ENCODE measurements at regions not wholly inside any gene's neighbourhood (a gene's known extent, or its start where the extent isn't known, plus 50 kb on each side); places are given as distances from the start of the nearest gene placed in this dataset.

GRCh38 chr9:93864032-93864431 is 91.1 kb downstream of the BARX1 start:
- Mint-ChIP-seq H3K27me3 (ENCODE audit: low read depth) (peaks cover 40% of the 10 kb centered on the region), H3K36me3 (ENCODE audit: insufficient read depth) (no peaks in the 10 kb centered on the region), H3K4me3 (no peak overlapping the region), H3K9me3 (no peaks in the 10 kb centered on the region), H3K4me1 (ENCODE audit: low read depth) (no peaks in the 10 kb centered on the region)
- ATAC-seq (no peak), DNase-seq (no peak)

DNA sequence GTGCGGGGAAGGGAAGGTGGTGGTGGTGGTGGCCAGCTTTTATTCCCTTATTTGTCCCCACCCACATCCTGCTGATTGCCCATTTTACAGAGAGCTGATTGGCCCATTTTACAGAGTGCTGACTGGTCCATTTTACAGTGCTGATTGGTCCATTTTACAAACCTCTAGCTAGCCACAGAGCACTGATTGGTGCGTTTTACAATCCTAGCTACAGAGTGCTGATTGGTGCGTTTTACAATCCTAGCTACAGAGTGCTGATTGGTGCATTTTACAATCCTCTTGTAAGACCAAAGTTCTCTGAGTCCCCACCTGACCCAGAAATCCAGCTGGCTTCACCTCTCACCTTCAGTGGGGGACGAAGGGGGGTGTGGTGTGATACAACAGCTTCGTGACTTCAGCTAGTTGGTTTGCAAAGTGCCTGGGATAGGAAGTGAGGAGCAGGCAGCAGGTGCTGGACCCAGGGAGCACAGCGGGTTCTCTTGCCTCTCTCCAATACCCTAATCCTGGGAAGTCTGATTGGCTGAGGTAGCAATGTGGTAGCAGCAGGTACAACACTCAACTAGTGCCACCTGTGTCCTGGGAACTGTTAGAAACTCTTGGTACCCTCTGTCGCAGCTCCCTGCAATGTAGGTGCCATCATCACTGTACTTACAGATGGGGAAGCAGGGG is 92.1 kb downstream of the BARX1 start:
- ATAC-seq (no peak), DNase-seq (no peak)
- no peak overlapping the region for H3K4me3 Mint-ChIP-seq
- H3K27me3 Mint-ChIP-seq (ENCODE audit: low read depth): peaks cover 50% of the 10 kb centered on the region
- no peaks in the 10 kb centered on the region for H3K4me1 Mint-ChIP-seq (ENCODE audit: low read depth)
- no peaks in the 10 kb centered on the region for H3K9me3 Mint-ChIP-seq
- no peaks in the 10 kb centered on the region for H3K36me3 Mint-ChIP-seq (ENCODE audit: insufficient read depth)

DNA sequence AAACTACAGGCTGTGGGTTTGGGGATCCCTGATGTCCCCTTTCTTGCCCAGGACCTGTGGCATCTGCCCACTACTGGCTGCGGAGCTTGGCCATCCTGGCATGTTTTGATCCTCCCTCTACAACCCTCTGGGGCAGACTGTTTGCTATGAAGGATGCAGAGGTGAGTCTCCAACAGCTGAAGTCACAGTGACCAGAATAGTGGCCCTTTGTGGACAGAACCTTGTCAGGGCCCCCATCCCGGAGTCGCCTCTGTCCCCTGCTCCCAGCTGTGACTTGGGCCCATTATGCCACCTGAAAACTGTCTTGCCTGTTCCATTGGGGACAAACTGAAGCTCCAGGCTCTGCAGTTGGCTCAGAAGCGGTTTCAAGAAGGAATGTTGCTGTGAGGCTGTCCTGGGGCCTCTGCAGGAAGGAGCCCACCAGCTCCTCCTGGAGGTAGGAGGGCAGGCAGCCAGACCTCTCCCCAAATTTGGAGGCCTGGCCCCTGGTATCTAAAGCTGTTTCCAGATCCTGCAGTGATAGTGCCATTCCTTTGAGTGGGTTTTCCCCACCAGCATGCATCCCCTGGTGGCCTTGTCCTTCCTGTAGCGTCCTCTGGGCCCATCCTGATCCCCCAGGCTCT is 93.3 kb downstream of the BARX1 start:
- no peaks in the 10 kb centered on the region for H3K4me1 Mint-ChIP-seq (ENCODE audit: low read depth)
- H3K4me3 Mint-ChIP-seq: no peak overlapping the region
- no peak for DNase-seq
- H3K27me3 Mint-ChIP-seq (ENCODE audit: low read depth): peaks cover 57% of the 10 kb centered on the region
- H3K9me3 Mint-ChIP-seq: no peaks in the 10 kb centered on the region
- no peak for ATAC-seq
- no peaks in the 10 kb centered on the region for H3K36me3 Mint-ChIP-seq (ENCODE audit: insufficient read depth)

DNA sequence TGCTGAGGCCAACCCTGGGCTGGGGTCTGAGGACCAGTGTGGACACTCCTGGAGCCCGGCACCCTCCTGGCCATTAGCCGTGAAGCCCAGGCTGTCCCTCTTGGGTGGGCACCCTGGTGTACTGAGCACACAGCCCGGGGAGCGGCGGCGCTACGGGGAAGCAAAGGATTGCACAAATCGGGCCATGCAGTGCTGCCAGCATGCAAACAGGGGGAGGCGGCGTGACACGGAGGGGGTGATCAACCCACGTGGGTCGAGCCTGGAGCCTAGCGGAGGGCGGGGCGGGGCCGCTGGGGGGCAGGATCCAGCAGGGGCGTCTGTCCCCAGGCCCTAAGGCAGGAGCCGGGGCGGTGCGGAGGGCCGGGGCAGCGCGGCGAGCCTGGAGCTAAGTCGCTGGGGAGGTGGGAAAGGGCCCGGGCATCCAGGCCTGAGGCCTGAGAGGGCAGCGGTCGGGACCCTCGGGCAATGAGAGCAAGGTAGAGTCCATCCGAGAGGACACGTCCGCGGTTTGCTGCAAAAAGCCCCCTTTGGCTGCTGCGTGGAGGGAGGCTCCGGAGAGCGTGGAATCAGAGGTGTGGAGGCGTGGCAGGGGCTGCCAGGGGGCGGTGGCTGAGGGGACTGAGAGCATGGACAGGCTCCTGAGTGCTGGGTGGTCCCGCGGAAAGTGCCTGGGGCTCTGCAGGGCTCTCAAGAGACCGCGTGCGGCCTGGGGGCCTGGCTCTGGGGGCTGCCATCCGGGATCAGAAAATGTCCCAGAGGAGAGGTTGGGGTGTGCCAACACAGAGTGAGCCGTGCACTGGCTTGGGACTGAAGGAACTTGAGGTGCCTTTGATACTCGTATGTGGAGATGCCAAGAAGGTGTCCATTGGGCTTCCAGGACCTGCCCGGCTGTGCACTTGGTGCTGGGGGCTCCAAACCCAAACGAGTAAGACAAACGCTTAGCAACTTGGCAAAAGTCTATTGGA is 94.2 kb downstream of the BARX1 start:
- Mint-ChIP-seq H3K4me1 (ENCODE audit: low read depth) (no peaks in the 10 kb centered on the region), H3K27me3 (ENCODE audit: low read depth) (peaks cover 62% of the 10 kb centered on the region), H3K4me3 (no peak overlapping the region), H3K9me3 (no peaks in the 10 kb centered on the region), H3K36me3 (ENCODE audit: insufficient read depth) (no peaks in the 10 kb centered on the region)
- ATAC-seq (no peak), DNase-seq (no peak)

DNA sequence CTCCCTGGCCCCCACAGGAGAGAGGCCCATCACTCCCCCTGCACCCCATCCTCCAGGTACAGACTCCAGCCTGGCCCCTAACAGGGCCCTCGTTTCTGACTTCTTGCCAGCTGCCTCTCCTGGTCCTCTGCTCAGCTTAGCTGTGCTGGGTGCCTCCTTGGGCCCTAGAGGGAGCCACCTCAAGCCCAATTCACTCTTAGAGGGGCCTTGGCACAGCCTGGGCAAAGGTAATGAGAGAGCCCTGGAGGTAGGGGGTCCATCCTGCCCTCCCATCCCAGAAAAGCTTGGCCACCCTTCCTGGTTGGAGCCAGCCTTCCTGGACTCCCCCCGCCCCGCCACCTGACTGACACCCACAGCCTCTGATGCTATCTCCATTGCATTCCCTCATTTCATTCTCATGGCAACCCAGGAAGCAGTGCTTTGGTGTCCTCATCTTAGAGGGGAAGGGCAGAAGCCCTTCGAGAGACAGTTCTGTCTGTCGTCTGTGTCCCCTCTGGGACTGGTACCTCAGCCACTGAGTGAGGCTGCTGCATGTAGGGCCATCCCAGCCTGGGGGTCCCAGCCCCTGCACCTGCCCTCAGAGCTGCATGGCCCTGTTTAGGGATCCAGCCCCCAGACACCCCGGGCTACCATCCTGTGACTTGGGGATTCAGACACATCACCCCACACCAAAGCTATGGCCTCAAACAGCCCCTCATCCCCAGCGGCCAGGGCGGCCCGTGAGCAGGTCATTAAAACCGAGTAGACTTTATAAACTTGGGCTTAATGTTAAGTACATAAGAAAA is 95.5 kb downstream of the BARX1 start:
- no peaks in the 10 kb centered on the region for H3K36me3 Mint-ChIP-seq (ENCODE audit: insufficient read depth)
- no peaks in the 10 kb centered on the region for H3K4me1 Mint-ChIP-seq (ENCODE audit: low read depth)
- ATAC-seq: no peak
- H3K27me3 Mint-ChIP-seq (ENCODE audit: low read depth): peaks cover 63% of the 10 kb centered on the region
- H3K9me3 Mint-ChIP-seq: no peaks in the 10 kb centered on the region
- no peak overlapping the region for H3K4me3 Mint-ChIP-seq
- no peak for DNase-seq

GRCh38 chr9:93857528-93857927 is 97.6 kb downstream of the BARX1 start:
- Mint-ChIP-seq H3K27me3 (ENCODE audit: low read depth) (peaks cover 62% of the 10 kb centered on the region), H3K9me3 (peaks cover 3% of the 10 kb centered on the region), H3K4me1 (ENCODE audit: low read depth) (no peaks in the 10 kb centered on the region), H3K4me3 (no peak overlapping the region), H3K36me3 (ENCODE audit: insufficient read depth) (no peaks in the 10 kb centered on the region)
- ATAC-seq (no peak), DNase-seq (no peak)

DNA sequence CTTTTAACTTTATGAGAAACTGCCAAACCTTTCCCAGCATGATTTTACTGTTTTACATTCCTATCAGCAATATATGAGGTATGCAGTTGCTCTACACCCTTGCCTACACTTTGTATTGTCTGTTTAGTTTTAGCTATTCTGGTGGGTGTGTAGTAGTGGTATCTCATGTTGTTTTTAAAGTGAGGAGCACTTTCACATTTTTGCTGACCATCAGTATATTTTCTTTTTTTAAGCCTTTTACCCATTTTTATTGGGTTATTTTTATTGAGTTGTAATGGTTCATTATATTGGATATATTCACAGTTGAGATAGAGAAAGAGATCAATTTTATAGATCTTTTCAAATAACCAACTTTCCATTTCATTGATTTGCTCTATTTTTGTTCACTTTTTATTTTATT is 102.4 kb downstream of the BARX1 start:
- H3K4me3 Mint-ChIP-seq: no peak overlapping the region
- H3K4me1 Mint-ChIP-seq (ENCODE audit: low read depth): no peaks in the 10 kb centered on the region
- ATAC-seq (no peak), DNase-seq (no peak)
- H3K9me3 Mint-ChIP-seq: peaks cover 9% of the 10 kb centered on the region
- peaks cover 33% of the 10 kb centered on the region for H3K27me3 Mint-ChIP-seq (ENCODE audit: low read depth)
- H3K36me3 Mint-ChIP-seq (ENCODE audit: insufficient read depth): no peaks in the 10 kb centered on the region

DNA sequence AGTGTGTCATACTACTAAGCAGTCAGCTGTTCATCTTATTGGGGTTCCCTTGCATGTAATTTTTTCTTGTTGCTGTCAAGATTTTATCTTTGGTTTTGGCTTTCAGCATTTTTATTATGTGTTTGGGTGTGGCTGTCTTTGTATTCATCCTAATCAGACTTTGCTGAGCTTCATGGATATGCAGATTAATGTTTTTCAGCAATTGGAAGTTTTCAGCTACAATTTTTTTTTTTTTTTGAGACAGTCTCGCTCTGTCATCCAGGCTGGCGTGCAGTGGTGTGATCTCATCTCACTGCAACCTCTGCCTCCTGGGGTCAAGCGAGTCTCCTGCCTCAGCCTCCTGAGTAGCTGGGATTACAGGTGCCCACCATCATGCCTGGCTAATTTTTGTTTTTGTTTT is 108.8 kb downstream of the BARX1 start:
- peaks cover 40% of the 10 kb centered on the region for H3K27me3 Mint-ChIP-seq (ENCODE audit: low read depth)
- no peak for DNase-seq
- peaks cover 14% of the 10 kb centered on the region for H3K9me3 Mint-ChIP-seq
- no peak overlapping the region for H3K4me3 Mint-ChIP-seq
- ATAC-seq: no peak
- H3K36me3 Mint-ChIP-seq (ENCODE audit: insufficient read depth): no peaks in the 10 kb centered on the region
- H3K4me1 Mint-ChIP-seq (ENCODE audit: low read depth): no peaks in the 10 kb centered on the region

DNA sequence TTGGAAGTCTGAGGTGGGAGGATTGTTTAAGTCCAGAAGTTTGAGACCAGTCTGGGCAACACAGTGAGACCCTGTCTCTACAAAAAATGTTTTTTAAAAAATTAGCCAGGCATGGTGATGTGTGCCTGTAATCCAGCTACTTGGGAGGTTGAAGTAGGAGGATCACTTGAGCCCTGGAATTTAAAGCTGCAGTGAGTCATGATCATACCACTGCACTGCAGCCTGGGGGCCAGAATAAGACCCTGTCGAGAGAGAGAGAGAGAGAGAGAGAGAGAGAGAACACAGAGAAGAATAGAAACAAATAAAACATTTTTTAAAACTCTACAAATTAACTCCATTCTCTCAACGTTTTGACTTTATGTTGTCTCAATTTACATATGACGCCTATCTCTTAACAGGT is 111.8 kb downstream of the BARX1 start:
- Mint-ChIP-seq H3K4me3 (no peak overlapping the region), H3K9me3 (peaks cover 9% of the 10 kb centered on the region), H3K36me3 (ENCODE audit: insufficient read depth) (no peaks in the 10 kb centered on the region), H3K27me3 (ENCODE audit: low read depth) (peaks cover 31% of the 10 kb centered on the region), H3K4me1 (ENCODE audit: low read depth) (no peaks in the 10 kb centered on the region)
- ATAC-seq (no peak), DNase-seq (no peak)

- peaks cover 11% of the 10 kb centered on the region for H3K9me3 Mint-ChIP-seq
- no peaks in the 10 kb centered on the region for H3K36me3 Mint-ChIP-seq (ENCODE audit: insufficient read depth)
- no peak for ATAC-seq
- peaks cover 36% of the 10 kb centered on the region for H3K27me3 Mint-ChIP-seq (ENCODE audit: low read depth)
- H3K4me3 Mint-ChIP-seq: no peak overlapping the region
- no peak for DNase-seq
- H3K4me1 Mint-ChIP-seq (ENCODE audit: low read depth): peaks cover 6% of the 10 kb centered on the region
Observed at GRCh38 chr9:93830606-93831005, 124.5 kb downstream of the BARX1 start.

GRCh38 chr9:93830012-93830596 is 125.1 kb downstream of the BARX1 start:
- no peak overlapping the region for H3K4me3 Mint-ChIP-seq
- H3K9me3 Mint-ChIP-seq: peaks cover 6% of the 10 kb centered on the region
- H3K4me1 Mint-ChIP-seq (ENCODE audit: low read depth): peaks cover 6% of the 10 kb centered on the region
- no peaks in the 10 kb centered on the region for H3K36me3 Mint-ChIP-seq (ENCODE audit: insufficient read depth)
- DNase-seq (no peak), ATAC-seq (no peak)
- H3K27me3 Mint-ChIP-seq (ENCODE audit: low read depth): peaks cover 38% of the 10 kb centered on the region

GRCh38 chr9:93829271-93830011 is 125.7 kb downstream of the BARX1 start:
- Mint-ChIP-seq H3K4me3 (no peak overlapping the region), H3K4me1 (ENCODE audit: low read depth) (peaks cover 6% of the 10 kb centered on the region), H3K9me3 (peaks cover 6% of the 10 kb centered on the region), H3K27me3 (ENCODE audit: low read depth) (peaks cover 42% of the 10 kb centered on the region), H3K36me3 (ENCODE audit: insufficient read depth) (no peaks in the 10 kb centered on the region)
- DNase-seq (no peak), ATAC-seq (no peak)

- no peak overlapping the region for H3K4me3 Mint-ChIP-seq
- DNase-seq (no peak), ATAC-seq (no peak)
- H3K36me3 Mint-ChIP-seq (ENCODE audit: insufficient read depth): no peaks in the 10 kb centered on the region
- H3K4me1 Mint-ChIP-seq (ENCODE audit: low read depth): peaks cover 6% of the 10 kb centered on the region
- H3K9me3 Mint-ChIP-seq: peaks cover 5% of the 10 kb centered on the region
- peaks cover 42% of the 10 kb centered on the region for H3K27me3 Mint-ChIP-seq (ENCODE audit: low read depth)
Observed at GRCh38 chr9:93828331-93829097, 126.6 kb downstream of the BARX1 start.

All from activated T-cell treated with anti-CD3 and anti-CD28 coated beads, Interleukin-2, amount 50 U/mL, for 4 hours (primary cell).